ENCODE measurements at regions not wholly inside any gene's neighbourhood (a gene's known extent, or its start where the extent isn't known, plus 50 kb on each side); places are given as distances from the start of the nearest gene placed in this dataset.

GRCh38 chr4:137762591-137762990 lies 230.3 kb upstream of the PCDH18 start:
- Histone ChIP-seq H3K27ac (ENCODE audit: insufficient read depth, low read depth, low read length) (no peak overlapping the region), H2AFZ (ENCODE audit: low read depth, low read length) (no peak overlapping the region), H3K4me1 (ENCODE audit: control insufficient read depth, extremely low read depth, insufficient read depth, low read length) (no peaks in the 10 kb centered on the region), H3K9me1 (replicated peaks; ENCODE audit: control insufficient read depth, extremely low read depth, insufficient read depth, low read length) (no peaks in the 10 kb centered on the region), H3K4me3 (replicated peaks in 1 of 3; ENCODE audit: insufficient read depth in 1 of 3, low read depth in 1 of 3, low read length in 3 of 3) (no peak overlapping the region), H3K9me3 (replicated peaks; ENCODE audit: control insufficient read depth, insufficient read depth, low read length) (no peaks in the 10 kb centered on the region), H3K79me2 (ENCODE audit: control insufficient read depth, insufficient read depth, low read length) (no peaks in the 10 kb centered on the region), H3K36me3 (ENCODE audit: control insufficient read depth in 2 of 2, extremely low read depth in 1 of 2, insufficient read depth in 2 of 2, low read length in 2 of 2) (no peaks in the 10 kb centered on the region), H3K27me3 (ENCODE audit: control insufficient read depth in 2 of 2, insufficient read depth in 2 of 2, low read length in 2 of 2) (no peaks in the 10 kb centered on the region), H3K9ac (replicated peaks; ENCODE audit: extremely low read depth, insufficient read depth, low read length) (no peak overlapping the region), H4K20me1 (replicated peaks; ENCODE audit: control insufficient read depth, extremely low read depth, insufficient read depth, low read length) (no peaks in the 10 kb centered on the region), H3K4me2 (ENCODE audit: insufficient read depth, low read length) (no peak overlapping the region)
- BruUV-seq (replicated peaks) = no TSS peak
- intact Hi-C loops (cut with micrococcal nuclease) (no loop called here), dilution Hi-C loops (cut with MboI; ENCODE audit: extremely low pct_ligation_motif_present, low sequenced_read_pairs) (no loop called here)
- TF ChIP-seq POLR2AphosphoS5 (IDR thresholded peaks at IDR 0.05; ENCODE audit: insufficient read depth, low read depth, low read length) (no peak), POLR2A (IDR thresholded peaks at IDR 0.05; ENCODE audit: low read depth, low read length) (no peak), GATA2 (IDR thresholded peaks at IDR 0.05; ENCODE audit: insufficient read depth, insufficient read length, low read depth, low read length) (no peak), JUN (IDR thresholded peaks at IDR 0.05; ENCODE audit: borderline replicate concordance, insufficient read depth, insufficient read length, low read depth) (no peak), CTCF (IDR thresholded peaks at IDR 0.05; ENCODE audit: extremely low read depth in 1 of 2, insufficient read depth in 1 of 2, low read depth in 1 of 2, low read length in 2 of 2) (no peak), EZH2 (IDR thresholded peaks at IDR 0.05; ENCODE audit: borderline replicate concordance, low read depth, low read length, severe bottlenecking) (no peak), FOS (IDR thresholded peaks at IDR 0.05; ENCODE audit: borderline replicate concordance, insufficient read depth, low read length) (no peak), MYC (IDR thresholded peaks at IDR 0.05; ENCODE audit: low read depth, low read length) (no peak), MAX (IDR thresholded peaks at IDR 0.05; ENCODE audit: insufficient read depth, insufficient read length) (no peak)
- no peak for DNase-seq (ENCODE audit: low read depth, low spot score)
- no peak for FAIRE-seq
- CTCF ChIA-PET = interaction anchor here (0.7 to 1.4 kb wide), 2 partner anchors 9 to 16 kb away, joined by 3 read pairs; no protein-coding TSS in a partner anchor
- POLR2A ChIA-PET = no interaction called here

Measured in endothelial cell of umbilical vein (primary cell).